ENCODE measurements at regions not wholly inside any gene's neighbourhood (a gene's known extent, or its start where the extent isn't known, plus 50 kb on each side); places are given as distances from the start of the nearest gene placed in this dataset.

GRCh38 chr13:88761145-88761544 is 1090.0 kb downstream of the SLITRK5 start:
- H3K9me3 ChIP-seq (ENCODE audit: control insufficient read depth, insufficient read depth, low read length) = no peaks in the 10 kb centered on the region
- ATAC-seq (ENCODE audit: low read depth) = no peak
- no peak overlapping the region for H2AK5ac ChIP-seq (ENCODE audit: low read depth, low read length)
- H2BK20ac ChIP-seq (ENCODE audit: low read depth, low read length) = no peak overlapping the region
- in situ Hi-C loops (cut with MboI; ENCODE audit: low sequenced_read_pairs) (no loop called here), intact Hi-C loops (cut with micrococcal nuclease) (no loop called here), dilution Hi-C loops (cut with HindIII; ENCODE audit: low sequenced_read_pairs, unreplicated experiment) (no loop called here)
- H2BK5ac ChIP-seq (ENCODE audit: low read depth, low read length, poor library complexity, severe bottlenecking) = no peak overlapping the region
- ChIA-PET CTCF (no interaction called here), POLR2A (ENCODE audit: unreplicated experiment) (no interaction called here)
- no peaks in the 10 kb centered on the region for H3K4me1 ChIP-seq (ENCODE audit: control insufficient read depth, insufficient read depth, low read length)
- no peak overlapping the region for H3K56ac ChIP-seq (ENCODE audit: extremely low read depth, insufficient read depth, low read length)
- H3K14ac ChIP-seq (replicated peaks; ENCODE audit: low read depth, low read length) = no peak overlapping the region
- BruUV-seq (replicated peaks) = no TSS peak
- H3K27me3 ChIP-seq (ENCODE audit: control insufficient read depth, insufficient read depth, low read length) = no peaks in the 10 kb centered on the region
- no peak overlapping the region for H3K23ac ChIP-seq (ENCODE audit: low read depth, low read length)
- H4K5ac ChIP-seq (ENCODE audit: low read depth, low read length) = no peak overlapping the region
- no peak overlapping the region for H4K8ac ChIP-seq (ENCODE audit: low read depth in 2 of 2, low read length in 2 of 2)
- no peaks in the 10 kb centered on the region for H3K9me1 ChIP-seq (ENCODE audit: insufficient read depth, low read length)
- H2AK9ac ChIP-seq (replicated peaks; ENCODE audit: low read depth, low read length, poor library complexity) = no peak overlapping the region
- TF ChIP-seq, protein P1, sequence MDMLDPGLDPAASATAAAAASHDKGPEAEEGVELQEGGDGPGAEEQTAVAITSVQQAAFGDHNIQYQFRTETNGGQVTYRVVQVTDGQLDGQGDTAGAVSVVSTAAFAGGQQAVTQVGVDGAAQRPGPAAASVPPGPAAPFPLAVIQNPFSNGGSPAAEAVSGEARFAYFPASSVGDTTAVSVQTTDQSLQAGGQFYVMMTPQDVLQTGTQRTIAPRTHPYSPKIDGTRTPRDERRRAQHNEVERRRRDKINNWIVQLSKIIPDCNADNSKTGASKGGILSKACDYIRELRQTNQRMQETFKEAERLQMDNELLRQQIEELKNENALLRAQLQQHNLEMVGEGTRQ (IDR thresholded peaks at IDR 0.05; ENCODE audit: low read depth, low read length) = no peak
- TF ChIP-seq NFE2L2 (IDR thresholded peaks at IDR 0.05; ENCODE audit: low read depth, low read length) (no peak), POLR2A (IDR thresholded peaks at IDR 0.05; ENCODE audit: low read depth, low read length) (no peak), FOS (IDR thresholded peaks at IDR 0.05; ENCODE audit: low read depth, low read length) (no peak), RAD21 (IDR thresholded peaks at IDR 0.05; ENCODE audit: low read length) (no peak), SMC3 (IDR thresholded peaks at IDR 0.05; ENCODE audit: low read depth, low read length) (no peak), BHLHE40 (IDR thresholded peaks at IDR 0.05; ENCODE audit: low read depth, low read length) (no peak), CEBPB (IDR thresholded peaks at IDR 0.05; ENCODE audit: low read depth, low read length) (no peak), RCOR1 (IDR thresholded peaks at IDR 0.05; ENCODE audit: insufficient replicate concordance, low read length) (no peak), MAFK (IDR thresholded peaks at IDR 0.05; ENCODE audit: low read depth, low read length) (no peak), MXI1 (IDR thresholded peaks at IDR 0.05; ENCODE audit: borderline replicate concordance, low read depth, low read length) (no peak), MAZ (IDR thresholded peaks at IDR 0.05; ENCODE audit: borderline replicate concordance, low read depth, low read length) (no peak), RFX5 (IDR thresholded peaks at IDR 0.05; ENCODE audit: low read depth, low read length) (no peak), CHD1 (IDR thresholded peaks at IDR 0.05; ENCODE audit: low read depth, low read length) (no peak)
- TF ChIP-seq, protein P2, sequence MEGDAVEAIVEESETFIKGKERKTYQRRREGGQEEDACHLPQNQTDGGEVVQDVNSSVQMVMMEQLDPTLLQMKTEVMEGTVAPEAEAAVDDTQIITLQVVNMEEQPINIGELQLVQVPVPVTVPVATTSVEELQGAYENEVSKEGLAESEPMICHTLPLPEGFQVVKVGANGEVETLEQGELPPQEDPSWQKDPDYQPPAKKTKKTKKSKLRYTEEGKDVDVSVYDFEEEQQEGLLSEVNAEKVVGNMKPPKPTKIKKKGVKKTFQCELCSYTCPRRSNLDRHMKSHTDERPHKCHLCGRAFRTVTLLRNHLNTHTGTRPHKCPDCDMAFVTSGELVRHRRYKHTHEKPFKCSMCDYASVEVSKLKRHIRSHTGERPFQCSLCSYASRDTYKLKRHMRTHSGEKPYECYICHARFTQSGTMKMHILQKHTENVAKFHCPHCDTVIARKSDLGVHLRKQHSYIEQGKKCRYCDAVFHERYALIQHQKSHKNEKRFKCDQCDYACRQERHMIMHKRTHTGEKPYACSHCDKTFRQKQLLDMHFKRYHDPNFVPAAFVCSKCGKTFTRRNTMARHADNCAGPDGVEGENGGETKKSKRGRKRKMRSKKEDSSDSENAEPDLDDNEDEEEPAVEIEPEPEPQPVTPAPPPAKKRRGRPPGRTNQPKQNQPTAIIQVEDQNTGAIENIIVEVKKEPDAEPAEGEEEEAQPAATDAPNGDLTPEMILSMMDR (conservative IDR thresholded peaks at IDR 0.05; ENCODE audit: low read depth, low read length) = no peak
- TF ChIP-seq, protein P3, sequence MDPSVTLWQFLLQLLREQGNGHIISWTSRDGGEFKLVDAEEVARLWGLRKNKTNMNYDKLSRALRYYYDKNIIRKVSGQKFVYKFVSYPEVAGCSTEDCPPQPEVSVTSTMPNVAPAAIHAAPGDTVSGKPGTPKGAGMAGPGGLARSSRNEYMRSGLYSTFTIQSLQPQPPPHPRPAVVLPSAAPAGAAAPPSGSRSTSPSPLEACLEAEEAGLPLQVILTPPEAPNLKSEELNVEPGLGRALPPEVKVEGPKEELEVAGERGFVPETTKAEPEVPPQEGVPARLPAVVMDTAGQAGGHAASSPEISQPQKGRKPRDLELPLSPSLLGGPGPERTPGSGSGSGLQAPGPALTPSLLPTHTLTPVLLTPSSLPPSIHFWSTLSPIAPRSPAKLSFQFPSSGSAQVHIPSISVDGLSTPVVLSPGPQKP (IDR thresholded peaks at IDR 0.05; ENCODE audit: borderline replicate concordance, low read depth, low read length) = no peak
- no peak for DNase-seq
- H4K91ac ChIP-seq (ENCODE audit: insufficient read depth, low read depth, low read length) = no peak overlapping the region
- H2BK15ac ChIP-seq (ENCODE audit: low read depth, low read length) = no peak overlapping the region
- H3K4me2 ChIP-seq (ENCODE audit: low read depth, low read length) = no peak overlapping the region
- no peak overlapping the region for H3K18ac ChIP-seq (ENCODE audit: low read depth, low read length)
- no peaks in the 10 kb centered on the region for H3K79me1 ChIP-seq (ENCODE audit: low read depth in 1 of 2, low read length in 2 of 2)
- no peak overlapping the region for H3K9ac ChIP-seq (ENCODE audit: low read depth, low read length)
- no peak overlapping the region for H2AFZ ChIP-seq (replicated peaks; ENCODE audit: low read length, poor library complexity)
- no peak overlapping the region for H3K4ac ChIP-seq (ENCODE audit: low read depth, low read length)
- H3K4me3 ChIP-seq (ENCODE audit: insufficient read depth, low read depth, low read length) = no peak overlapping the region
- H2BK120ac ChIP-seq (ENCODE audit: low read depth, low read length) = no peak overlapping the region
- no peaks in the 10 kb centered on the region for H3K36me3 ChIP-seq (ENCODE audit: control insufficient read depth, insufficient read depth, low read length)
- no peak overlapping the region for H3K27ac ChIP-seq (ENCODE audit: insufficient read depth, low read length)
- no CpG with 5 or more reads among the region's 4 CpGs for WGBS, 2 experiments (ENCODE audit: extremely low coverage in 2 of 2, insufficient read length in 1 of 2)
- H4K20me1 ChIP-seq (ENCODE audit: insufficient read depth, low read length) = no peaks in the 10 kb centered on the region

Measured in IMR-90 (cell line).